ENCODE measurements at regions not wholly inside any gene's neighbourhood (a gene's known extent, or its start where the extent isn't known, plus 50 kb on each side); places are given as distances from the start of the nearest gene placed in this dataset.

GRCh38 chr6:91276315-91276714 lies 689.4 kb upstream of the MAP3K7 start:
- no peak for TF ChIP-seq CTCF (IDR thresholded peaks at IDR 0.05)
- no peak for DNase-seq (ENCODE audit: low spot score)
- ATAC-seq (ENCODE audit: low FRiP score), result no peak

- ATAC-seq (ENCODE audit: low FRiP score) (no peak), DNase-seq (ENCODE audit: low spot score) (no peak)
- TF ChIP-seq CTCF (IDR thresholded peaks at IDR 0.05), result no peak
These were observed 686.9 kb upstream of the MAP3K7 start for GRCh38 chr6:91273729-91274128.

GRCh38 chr6:91271807-91272206 lies 684.9 kb upstream of the MAP3K7 start:
- ATAC-seq (ENCODE audit: low FRiP score) (no peak), DNase-seq (ENCODE audit: low spot score) (no peak)
- no peak for TF ChIP-seq CTCF (IDR thresholded peaks at IDR 0.05)

- ATAC-seq (ENCODE audit: low FRiP score), result no peak
- no peak for TF ChIP-seq CTCF (IDR thresholded peaks at IDR 0.05)
- no peak for DNase-seq (ENCODE audit: low spot score)
These were observed 682.1 kb upstream of the MAP3K7 start for GRCh38 chr6:91268941-91269340.

- DNase-seq (ENCODE audit: low spot score) (no peak), ATAC-seq (ENCODE audit: low FRiP score) (no peak)
- no peak for TF ChIP-seq CTCF (IDR thresholded peaks at IDR 0.05)
These were observed 680.4 kb upstream of the MAP3K7 start for GRCh38 chr6:91267246-91267645.

- ATAC-seq (ENCODE audit: low FRiP score), result no peak
- no peak for TF ChIP-seq CTCF (IDR thresholded peaks at IDR 0.05)
- DNase-seq (ENCODE audit: low spot score), result no peak
These were observed 679.3 kb upstream of the MAP3K7 start for GRCh38 chr6:91266156-91266555.

- no peak for TF ChIP-seq CTCF (IDR thresholded peaks at IDR 0.05)
- ATAC-seq (ENCODE audit: low FRiP score), result no peak
- no peak for DNase-seq (ENCODE audit: low spot score)
These were observed 656.6 kb upstream of the MAP3K7 start for GRCh38 chr6:91243436-91243835.
